Fibroblast of lung (primary cell): ENCODE measurements at regions not wholly inside any gene's neighbourhood (a gene's known extent, or its start where the extent isn't known, plus 50 kb on each side); places are given as distances from the start of the nearest gene placed in this dataset.

Experiments
- CTCF ChIP-seq, 2 donors: IDR thresholded peaks in 1 of 2; conservative IDR thresholded peaks in 1 of 2; 1 replicate in 1 of 2; 2 replicates in 1 of 2; pipeline ENCODE4 v1.5.1; 2011 to 2012; ENCODE audit warnings: low read length in 2 of 2, control low read depth in 1 of 2, inconsistent platforms in 1 of 2, low read depth in 1 of 2, mild to moderate bottlenecking in 1 of 2
- EZH2 ChIP-seq: IDR thresholded peaks from 2 replicates; pipeline ENCODE4 v1.5.1; 2012; ENCODE audit warnings: low read length, control low read depth, mild to moderate bottlenecking; ENCODE audit errors: missing control alignments

GRCh38 chr2:215693999-215694580 lies 258.2 kb upstream of the FN1 start:
- TF ChIP-seq EZH2, result no peak
- no peak for TF ChIP-seq CTCF (conservative IDR thresholded peaks at IDR 0.05 in 1 of 2, IDR thresholded peaks at IDR 0.05 in 1 of 2; ENCODE audit: low read depth in 1 of 2, low read length in 2 of 2)
